Activated CD8-positive, alpha-beta memory T cell treated with anti-CD3 and anti-CD28 coated beads for 48 hours (primary cell): ENCODE measurements at regions not wholly inside any gene's neighbourhood (a gene's known extent, or its start where the extent isn't known, plus 50 kb on each side); places are given as distances from the start of the nearest gene placed in this dataset.
"Not testable (repeated sequence)": the region's sequence is repeated elsewhere in the genome, so short reads cannot be mapped to it uniquely, and the experiment has no call there.

Experiments used
- DNase-seq, 3 experiments: peaks; one replicate each; pipeline ENCODE4 v3.0.0-alpha.2; 2020; ENCODE audit warnings: low read depth in 2 of 3, low spot score in 2 of 3

DNA sequence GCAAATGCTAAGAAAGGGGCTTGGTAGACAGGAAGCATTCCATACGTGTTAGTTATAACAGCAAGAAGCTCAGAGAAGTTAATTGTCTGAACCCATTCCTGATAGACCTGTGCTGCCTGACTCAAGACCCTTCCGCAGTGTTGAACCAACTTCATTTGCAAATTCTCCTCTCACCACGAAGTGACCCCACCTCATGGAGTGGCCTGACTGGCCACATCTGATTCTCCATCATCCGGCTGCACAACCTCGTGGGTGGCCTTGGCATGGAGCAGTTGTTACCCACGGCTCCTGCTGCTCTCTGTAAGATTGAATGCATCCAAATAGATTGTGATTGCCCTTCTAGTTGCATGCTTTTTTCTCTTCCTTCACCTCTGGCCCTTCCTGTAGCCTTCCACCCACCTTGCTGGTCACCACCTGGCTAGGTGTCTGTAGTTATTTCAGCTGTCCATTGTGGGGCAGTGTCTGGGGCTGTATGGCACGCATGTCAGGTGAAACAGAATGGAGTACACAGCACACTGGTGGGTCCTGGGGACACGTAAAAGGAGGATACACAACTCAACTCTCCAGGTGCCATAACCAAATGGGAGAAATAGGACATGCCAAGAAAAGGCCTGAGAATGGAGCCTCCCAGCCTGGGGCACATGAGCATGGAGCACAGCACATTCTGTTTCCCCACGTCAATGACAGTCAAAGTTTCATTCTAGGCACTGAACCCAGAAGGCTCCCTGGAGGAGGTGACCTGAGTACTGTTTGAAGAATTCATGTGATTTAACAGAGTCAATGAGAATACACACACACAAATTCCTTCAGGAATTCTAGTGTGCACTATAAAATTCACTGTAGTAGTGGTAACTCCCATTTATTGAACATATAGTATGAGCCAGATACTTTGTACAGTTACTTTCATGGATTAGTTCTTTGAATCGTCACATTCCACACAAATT lies 70.5 kb upstream of the PTCH1 start:
- no peak for DNase-seq

DNA sequence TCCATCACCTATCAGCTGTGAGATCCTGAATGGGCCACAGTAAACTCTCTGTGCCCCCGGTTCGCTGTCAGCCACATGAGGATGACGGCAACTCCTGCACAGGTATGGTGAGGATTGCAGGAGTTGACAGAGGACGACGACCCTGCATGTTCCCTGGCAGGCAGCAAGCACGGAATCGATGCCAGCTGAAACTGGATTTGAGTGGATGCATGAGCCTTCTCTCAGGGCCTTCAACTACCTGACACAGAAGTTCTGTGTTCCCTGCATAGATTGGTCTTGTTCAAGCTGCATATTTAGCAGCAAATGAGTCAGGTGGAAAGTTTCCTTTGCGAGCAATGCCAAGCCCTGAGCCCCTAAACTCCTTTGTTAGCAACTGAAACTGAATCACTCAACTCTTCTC lies 69.6 kb upstream of the PTCH1 start:
- no peak for DNase-seq

DNA sequence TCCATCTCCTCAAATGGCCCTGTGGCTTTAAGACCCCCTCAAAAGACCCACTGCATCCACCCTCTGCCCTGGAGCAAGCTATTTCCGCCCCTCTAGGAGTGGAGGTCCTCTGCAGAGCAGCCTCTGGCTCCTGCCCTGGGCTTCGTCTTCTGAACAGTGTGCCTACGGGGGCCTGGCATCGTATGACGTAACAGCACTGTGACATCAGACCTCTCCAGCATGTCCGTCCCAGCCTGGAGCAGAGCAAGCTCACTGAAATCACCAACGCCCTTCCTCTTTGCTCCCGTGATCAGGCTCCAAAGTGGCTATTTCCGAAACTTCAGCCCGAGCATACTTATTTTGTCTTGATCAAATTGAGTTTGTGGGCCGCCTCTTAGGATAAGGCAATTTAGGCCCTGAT lies 69.1 kb upstream of the PTCH1 start:
- DNase-seq: no peak

DNA sequence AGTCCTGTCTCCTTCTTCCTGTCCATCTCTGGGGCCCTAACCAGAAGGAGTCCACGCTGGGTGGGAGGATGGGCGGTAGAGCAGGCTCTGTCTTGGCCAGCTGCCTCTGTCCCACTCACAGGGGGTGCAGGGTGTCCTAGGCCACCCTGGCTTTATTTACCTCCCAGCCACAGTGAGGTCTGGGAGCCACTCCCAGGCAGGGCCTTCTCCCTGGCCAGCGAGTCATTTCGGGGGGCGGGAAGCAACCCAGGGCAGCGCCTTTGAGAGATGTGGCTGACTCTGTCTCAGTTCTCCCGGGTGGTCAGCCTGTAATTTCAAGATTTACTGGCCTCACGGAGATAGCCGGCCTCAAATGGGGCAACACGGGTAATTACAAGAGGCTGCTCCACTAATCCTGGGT lies 67.4 kb upstream of the PTCH1 start:
- DNase-seq: no peak

DNA sequence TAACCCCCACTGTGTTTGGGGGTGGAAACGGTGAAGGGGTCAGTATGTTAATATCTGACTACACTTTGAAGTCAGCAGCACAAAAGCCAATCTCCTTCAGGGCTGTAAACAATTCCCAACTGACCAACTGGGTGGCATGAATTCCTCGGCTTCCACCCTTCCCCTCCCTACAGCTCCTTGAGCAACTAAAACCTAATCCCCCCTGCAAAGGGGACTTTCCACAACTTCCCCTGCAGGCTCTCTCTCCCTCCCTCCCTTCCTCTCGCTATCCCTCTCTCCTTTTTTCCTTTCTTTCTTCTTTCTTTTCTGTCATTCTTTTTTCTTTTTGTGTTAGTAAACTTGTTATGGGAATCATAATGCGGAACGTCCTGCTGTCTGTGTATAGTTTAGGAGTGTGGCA lies 65.1 kb upstream of the PTCH1 start:
- no peak for DNase-seq

DNA sequence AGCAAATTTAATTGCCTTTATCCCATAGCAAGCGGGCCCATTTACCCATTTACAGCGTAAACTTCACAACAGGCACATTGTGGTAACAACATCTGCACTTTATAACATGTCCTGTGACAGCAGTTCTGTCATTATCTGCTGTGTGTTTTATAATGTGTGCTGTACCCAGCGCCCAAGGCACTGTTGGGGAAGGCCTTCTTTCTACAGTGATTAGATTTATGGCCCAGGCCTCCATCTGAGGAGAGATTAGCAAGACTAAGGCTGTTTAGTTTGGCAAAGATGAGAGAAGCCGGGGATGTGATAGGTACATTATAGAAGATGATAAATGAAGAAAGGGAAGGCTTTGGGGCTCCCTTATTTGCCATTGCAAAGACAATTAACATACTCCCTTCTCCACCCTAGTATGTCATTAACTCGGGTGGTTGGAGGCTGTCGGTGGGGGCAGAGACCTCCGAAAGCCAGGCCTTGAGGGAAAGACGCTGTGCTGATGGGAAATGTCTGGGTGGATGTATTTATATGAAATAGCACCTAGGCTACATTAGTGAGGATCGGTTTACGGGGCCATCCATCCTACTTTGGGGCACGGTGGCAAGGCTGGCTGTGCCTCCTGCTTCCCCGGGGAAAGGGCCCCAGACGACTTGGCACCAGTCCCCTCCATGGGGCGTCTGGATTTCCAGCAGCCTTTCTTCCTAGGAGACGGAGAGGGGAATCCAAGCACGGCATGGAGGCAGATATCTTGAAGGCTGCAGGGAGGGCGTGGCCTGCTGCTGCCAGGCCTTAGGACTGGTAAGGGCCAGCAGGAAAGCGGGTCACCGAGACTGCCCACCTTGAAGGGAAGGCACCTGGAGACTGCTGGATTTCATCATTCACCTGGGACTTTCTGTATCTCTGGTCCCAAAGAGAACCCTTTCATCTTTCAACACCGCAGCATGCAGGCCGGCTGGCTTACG lies 64.3 kb upstream of the PTCH1 start:
- DNase-seq: no peak

DNA sequence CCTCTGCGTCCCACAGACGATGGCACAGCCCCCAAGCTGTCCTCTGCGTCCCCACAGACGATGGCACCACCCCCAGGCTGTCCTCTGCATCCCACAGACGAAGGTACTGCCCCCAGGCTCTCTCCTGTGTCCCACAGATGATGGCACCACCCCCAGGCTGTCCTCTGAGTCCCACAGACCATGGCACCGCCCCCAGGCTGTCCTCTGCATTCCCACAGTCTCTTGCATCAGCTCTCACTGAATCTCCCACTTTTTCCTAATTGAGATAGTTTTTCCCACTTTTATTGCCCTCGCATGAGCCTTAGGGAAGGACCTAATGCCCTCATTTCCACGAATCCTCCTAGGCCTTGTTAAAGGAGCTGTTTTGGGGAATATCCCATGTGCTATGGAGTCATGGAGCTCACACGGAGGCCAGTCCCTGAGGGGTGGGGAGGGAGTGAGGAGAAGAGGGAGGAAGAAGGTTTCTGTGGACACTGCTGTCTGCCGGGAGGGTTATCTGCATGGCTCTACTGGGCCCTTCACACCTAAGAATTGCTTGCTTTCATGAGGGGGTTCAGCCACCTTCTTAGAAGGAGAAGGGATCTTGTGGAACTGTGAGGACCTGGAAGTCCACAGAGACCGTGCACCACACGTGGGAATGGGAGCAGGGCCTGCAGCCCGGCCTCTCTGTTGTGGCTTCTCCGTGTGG lies 58.2 kb upstream of the PTCH1 start:
- DNase-seq: no peak

DNA sequence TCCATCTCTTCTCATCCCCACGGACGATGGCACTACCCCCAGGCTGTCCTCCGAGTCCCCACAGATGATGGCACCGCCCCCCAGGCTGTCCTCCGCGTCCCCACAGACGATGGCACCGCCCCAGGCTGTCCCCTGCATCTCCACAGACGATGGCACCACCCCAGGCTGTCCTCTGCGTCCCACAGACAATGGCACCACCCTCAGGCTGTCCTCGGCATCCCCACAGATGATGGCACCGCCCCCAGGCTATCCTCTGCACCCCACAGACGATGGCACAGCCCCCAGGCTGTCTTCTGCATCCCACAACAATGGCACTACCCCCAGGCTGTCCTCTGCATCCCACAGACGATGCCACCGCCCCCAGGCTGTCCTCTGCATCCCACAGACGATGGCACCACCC lies 57.4 kb upstream of the PTCH1 start:
- DNase-seq: no peak

DNA sequence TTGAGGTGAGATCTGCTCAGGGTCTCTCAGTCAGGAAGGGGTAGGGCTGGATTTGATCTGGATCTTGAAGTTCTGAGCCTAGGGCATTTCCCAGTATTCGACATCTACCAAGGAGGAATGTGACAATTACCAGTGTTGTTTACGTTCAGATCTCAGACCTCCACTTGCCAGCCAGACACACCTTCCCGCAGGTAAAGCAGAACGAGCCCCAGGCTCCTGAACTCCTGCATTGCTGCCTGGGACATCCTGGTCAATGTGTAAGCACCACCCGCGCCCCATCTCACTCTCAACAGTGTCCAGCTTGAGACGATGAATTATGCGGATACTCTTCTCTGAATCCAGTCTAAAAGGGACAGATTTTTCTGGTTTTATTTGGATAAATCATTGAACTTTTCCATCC lies 56.7 kb upstream of the PTCH1 start:
- no peak for DNase-seq

DNA sequence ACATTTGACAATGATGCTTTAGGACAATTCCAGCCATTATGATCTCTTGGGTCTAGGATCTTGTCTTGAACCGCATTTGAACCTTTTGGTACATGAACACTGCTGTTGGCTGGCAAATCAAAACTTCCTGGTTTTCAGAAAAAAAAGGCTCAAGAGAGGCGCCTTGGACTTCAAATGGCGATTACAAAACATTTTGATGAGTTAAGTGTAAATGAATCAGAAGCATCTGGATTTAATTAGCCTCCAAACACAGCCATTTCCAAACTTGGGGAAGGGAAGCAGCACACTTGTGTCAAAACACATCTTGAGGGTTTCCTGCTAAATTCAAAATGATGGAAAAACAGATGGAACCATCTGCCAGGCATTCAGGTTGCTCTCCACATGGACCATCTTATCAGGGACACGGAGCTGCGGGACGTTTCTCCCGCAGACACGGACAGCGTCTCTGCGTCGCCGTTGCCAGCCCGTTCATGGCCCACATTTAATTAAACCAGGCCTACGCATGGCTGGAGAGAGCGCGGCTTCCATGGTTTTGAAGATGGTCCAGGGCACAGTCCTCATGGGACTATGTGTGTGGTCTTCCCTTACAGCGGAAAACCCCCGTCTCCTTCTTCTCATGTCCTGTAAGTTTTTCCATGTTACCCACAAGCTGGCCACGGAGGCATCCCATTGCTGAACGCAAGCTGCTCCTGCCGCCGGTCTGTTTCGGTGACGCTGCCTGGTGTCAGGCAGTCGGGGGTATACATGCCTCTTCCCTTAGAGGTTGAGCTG lies 55.8 kb upstream of the PTCH1 start:
- no peak for DNase-seq

DNA sequence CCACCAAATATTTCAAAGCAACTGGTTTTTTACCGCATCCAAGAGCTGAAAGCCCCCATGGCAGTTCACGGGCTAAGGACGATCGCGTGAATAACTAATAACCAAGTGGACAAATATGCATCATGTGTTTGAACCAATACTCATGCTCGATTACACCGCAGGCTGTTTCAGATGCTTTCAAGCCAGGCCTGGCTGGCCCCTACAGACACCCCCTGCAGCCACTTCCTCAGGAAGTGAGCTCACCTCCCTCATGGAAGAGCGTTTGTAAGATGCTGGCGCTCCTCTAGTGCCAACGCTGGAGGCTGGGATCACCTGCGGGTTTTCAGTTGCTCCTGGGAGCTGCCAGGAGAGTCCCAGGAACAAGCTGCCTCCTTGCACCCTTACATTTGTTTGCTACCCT lies 53.9 kb upstream of the PTCH1 start:
- no peak for DNase-seq

DNA sequence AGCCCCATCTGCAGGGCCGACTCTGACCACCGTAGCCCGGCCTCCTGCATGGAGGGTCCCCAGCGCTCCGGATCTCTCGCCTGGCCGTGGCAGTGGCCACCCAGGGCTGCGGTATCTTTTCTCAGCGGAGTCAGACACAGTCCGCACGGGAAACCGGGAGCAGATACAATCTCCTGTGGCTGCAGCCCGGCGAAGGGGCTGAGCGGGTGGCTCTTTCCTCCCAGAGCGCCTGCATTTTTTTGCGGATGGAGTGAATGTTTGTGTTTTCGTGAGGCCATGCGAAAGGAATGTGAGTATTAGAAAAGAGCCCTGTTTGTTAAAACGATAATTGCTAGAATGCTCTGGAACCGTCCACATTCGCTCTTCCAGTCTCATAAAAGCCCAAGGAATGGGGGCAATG lies 53.4 kb upstream of the PTCH1 start:
- DNase-seq: no peak

DNA sequence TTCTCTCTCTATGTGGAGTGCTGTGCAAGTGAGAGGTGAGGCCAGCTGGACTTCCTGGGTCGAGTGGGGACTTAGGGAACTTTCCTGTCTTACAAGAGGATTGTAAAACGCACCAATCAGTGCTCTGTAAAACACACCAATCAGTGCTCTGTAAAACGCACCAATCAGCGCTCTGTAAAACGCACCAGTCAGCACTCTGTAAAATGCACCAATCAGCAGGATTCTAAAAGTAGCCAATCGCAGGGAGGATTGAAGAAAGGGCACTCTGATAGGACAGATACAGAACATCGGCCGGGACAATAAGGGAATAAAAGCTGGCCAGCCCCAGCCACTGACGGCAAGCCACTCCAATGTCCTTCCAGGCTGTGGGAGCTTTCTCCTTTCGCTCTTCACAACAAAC lies 52.0 kb upstream of the PTCH1 start:
- DNase-seq: not testable (repeated sequence)
